Karpas-422 (cell line): ENCODE measurements at regions not wholly inside any gene's neighbourhood (a gene's known extent, or its start where the extent isn't known, plus 50 kb on each side); places are given as distances from the start of the nearest gene placed in this dataset.
"Not testable (repeated sequence)": the region's sequence is repeated elsewhere in the genome, so short reads cannot be mapped to it uniquely, and the experiment has no call there.

Experiments used
- DNase-seq: peaks from one replicate; pipeline ENCODE4 v3.0.0-alpha.2; 2015
- H2AFZ ChIP-seq: fragments of 200-600 bp; sonication (generic); 2 replicates; pipeline ENCODE4 v1.6.1; 2014; ENCODE audit warnings: antibody characterized with exemption, low read length, mixed read lengths
- H3K27ac ChIP-seq: fragments of 200-600 bp; sonication (generic); 2 replicates; pipeline ENCODE4 v1.5.1; 2014; ENCODE audit warnings: mild to moderate bottlenecking, low read length, moderate library complexity
- H3K27me3 ChIP-seq: fragments of 200-600 bp; sonication (generic); 2 replicates; pipeline ENCODE4 v1.6.1; 2014; ENCODE audit warnings: low read length, mixed read lengths
- H3K36me3 ChIP-seq: fragments of 200-600 bp; sonication (generic); 2 replicates; pipeline ENCODE4 v1.6.1; 2014; ENCODE audit warnings: low read length, mixed read lengths; ENCODE audit not compliant: insufficient read depth
- H3K4me1 ChIP-seq: fragments of 200-600 bp; sonication (generic); 2 replicates; pipeline ENCODE4 v1.6.1; 2014; ENCODE audit warnings: mild to moderate bottlenecking, low read length, mixed read lengths
- H3K4me2 ChIP-seq: fragments of 200-600 bp; sonication (generic); 2 replicates; pipeline ENCODE4 v1.6.1; 2014; ENCODE audit warnings: low read length, low read depth, mild to moderate bottlenecking; ENCODE audit not compliant: poor library complexity, severe bottlenecking
- H3K4me3 ChIP-seq: fragments of 200-600 bp; sonication (generic); 2 replicates; pipeline ENCODE4 v1.5.1; 2014; ENCODE audit warnings: mild to moderate bottlenecking, antibody characterized with exemption, low read length, mixed read lengths
- H3K79me2 ChIP-seq: fragments of 200-600 bp; sonication (generic); 2 replicates; pipeline ENCODE4 v1.6.1; 2014; ENCODE audit warnings: mild to moderate bottlenecking, low read length, mixed read lengths
- H3K9ac ChIP-seq: fragments of 200-600 bp; sonication (generic); 2 replicates; pipeline ENCODE4 v1.6.0; 2014; ENCODE audit warnings: low read length
- H3K9me2 ChIP-seq: fragments of 200-600 bp; sonication (generic), shearing (Covaris generic); replicated peaks from 2 replicates; pipeline ENCODE4 v1.6.0; 2014; ENCODE audit warnings: mild to moderate bottlenecking, low read length, moderate library complexity; ENCODE audit not compliant: insufficient read depth
- H3K9me3 ChIP-seq: fragments of 300-700, 200-600 bp; sonication (generic); 2 replicates; pipeline ENCODE4 v1.6.1; 2014; ENCODE audit warnings: low read length, mixed read lengths
- H4K20me1 ChIP-seq: fragments of 200-600 bp; sonication (generic); 2 replicates; pipeline ENCODE4 v1.6.1; 2014; ENCODE audit warnings: mild to moderate bottlenecking, antibody characterized with exemption, low read length, low read depth; ENCODE audit not compliant: insufficient read depth

GRCh38 chr5:40453689-40454088, 226.0 kb upstream of the PTGER4 start:
- no peak overlapping the region for H2AFZ ChIP-seq
- no peak for DNase-seq

GRCh38 chr5:40452874-40453624, 226.7 kb upstream of the PTGER4 start:
- Histone ChIP-seq H4K20me1 (no peaks in the 10 kb centered on the region), H3K4me2 (no peak overlapping the region), H3K27ac (no peak overlapping the region), H3K79me2 (no peaks in the 10 kb centered on the region), H3K4me3 (no peak overlapping the region), H3K27me3 (no peaks in the 10 kb centered on the region), H3K9me2 (no peaks in the 10 kb centered on the region), H3K36me3 (no peaks in the 10 kb centered on the region), H3K9ac (no peak overlapping the region), H3K4me1 (no peaks in the 10 kb centered on the region), H2AFZ (no peak overlapping the region), H3K9me3 (no peaks in the 10 kb centered on the region)
- DNase-seq, result no peak

More at GRCh38 chr5:40453689-40454088, 226.0 kb upstream of the PTGER4 start:
- H3K79me2 ChIP-seq, result no peaks in the 10 kb centered on the region
- no peaks in the 10 kb centered on the region for H3K9me2 ChIP-seq
- H4K20me1 ChIP-seq, result no peaks in the 10 kb centered on the region
- no peaks in the 10 kb centered on the region for H3K9me3 ChIP-seq
- H3K4me3 ChIP-seq, result no peak overlapping the region
- no peak overlapping the region for H3K4me2 ChIP-seq
- H3K4me1 ChIP-seq, result no peaks in the 10 kb centered on the region
- H3K27me3 ChIP-seq, result no peaks in the 10 kb centered on the region
- H3K9ac ChIP-seq, result no peak overlapping the region
- no peaks in the 10 kb centered on the region for H3K36me3 ChIP-seq
- no peak overlapping the region for H3K27ac ChIP-seq

- H3K79me2 ChIP-seq, result no peaks in the 10 kb centered on the region
- no peaks in the 10 kb centered on the region for H3K27me3 ChIP-seq
- no peak for DNase-seq
- H4K20me1 ChIP-seq, result no peaks in the 10 kb centered on the region
- no peaks in the 10 kb centered on the region for H3K4me1 ChIP-seq
- no peak overlapping the region for H3K9ac ChIP-seq
- H3K27ac ChIP-seq, result no peak overlapping the region
- no peaks in the 10 kb centered on the region for H3K9me2 ChIP-seq
- H3K4me3 ChIP-seq, result no peak overlapping the region
- no peak overlapping the region for H2AFZ ChIP-seq
- H3K36me3 ChIP-seq, result no peaks in the 10 kb centered on the region
- no peaks in the 10 kb centered on the region for H3K9me3 ChIP-seq
- H3K4me2 ChIP-seq, result no peak overlapping the region
Observed at GRCh38 chr5:40447438-40447837, 232.3 kb upstream of the PTGER4 start.

- Histone ChIP-seq H4K20me1 (no peaks in the 10 kb centered on the region), H3K4me1 (no peaks in the 10 kb centered on the region), H3K9me3 (no peaks in the 10 kb centered on the region), H3K36me3 (no peaks in the 10 kb centered on the region), H3K9ac (no peak overlapping the region), H3K4me2 (no peak overlapping the region), H3K27me3 (no peaks in the 10 kb centered on the region), H3K79me2 (no peaks in the 10 kb centered on the region), H3K4me3 (no peak overlapping the region), H2AFZ (no peak overlapping the region), H3K27ac (no peak overlapping the region), H3K9me2 (no peaks in the 10 kb centered on the region)
- DNase-seq, result no peak
Observed at GRCh38 chr5:40446910-40447309, 232.8 kb upstream of the PTGER4 start.

- H3K36me3 ChIP-seq, result no peaks in the 10 kb centered on the region
- H2AFZ ChIP-seq, result no peak overlapping the region
- H3K4me3 ChIP-seq, result no peak overlapping the region
- no peaks in the 10 kb centered on the region for H3K9me2 ChIP-seq
- no peak overlapping the region for H3K27ac ChIP-seq
- no peak overlapping the region for H3K4me2 ChIP-seq
- DNase-seq, result no peak
- no peak overlapping the region for H3K9ac ChIP-seq
- H3K27me3 ChIP-seq, result no peaks in the 10 kb centered on the region
- H3K4me1 ChIP-seq, result no peaks in the 10 kb centered on the region
- no peaks in the 10 kb centered on the region for H3K79me2 ChIP-seq
- no peaks in the 10 kb centered on the region for H4K20me1 ChIP-seq
- H3K9me3 ChIP-seq, result no peaks in the 10 kb centered on the region
Observed at GRCh38 chr5:40442346-40442745, 237.4 kb upstream of the PTGER4 start.

GRCh38 chr5:40441733-40442132, 238.0 kb upstream of the PTGER4 start:
- H3K27me3 ChIP-seq, result no peaks in the 10 kb centered on the region
- H3K79me2 ChIP-seq, result no peaks in the 10 kb centered on the region
- no peaks in the 10 kb centered on the region for H3K9me2 ChIP-seq
- H3K27ac ChIP-seq, result no peak overlapping the region
- no peak overlapping the region for H3K9ac ChIP-seq
- no peaks in the 10 kb centered on the region for H4K20me1 ChIP-seq
- H3K36me3 ChIP-seq, result no peaks in the 10 kb centered on the region
- no peak overlapping the region for H2AFZ ChIP-seq
- no peaks in the 10 kb centered on the region for H3K4me1 ChIP-seq
- no peaks in the 10 kb centered on the region for H3K9me3 ChIP-seq
- no peak overlapping the region for H3K4me3 ChIP-seq
- no peak for DNase-seq
- no peak overlapping the region for H3K4me2 ChIP-seq

- H3K4me2 ChIP-seq, result no peak overlapping the region
- no peak for DNase-seq
- no peaks in the 10 kb centered on the region for H3K9me2 ChIP-seq
- no peaks in the 10 kb centered on the region for H3K9me3 ChIP-seq
- H3K4me1 ChIP-seq, result no peaks in the 10 kb centered on the region
- no peaks in the 10 kb centered on the region for H3K79me2 ChIP-seq
- H3K4me3 ChIP-seq, result no peak overlapping the region
- no peak overlapping the region for H3K9ac ChIP-seq
- no peaks in the 10 kb centered on the region for H3K36me3 ChIP-seq
- no peaks in the 10 kb centered on the region for H4K20me1 ChIP-seq
- no peak overlapping the region for H3K27ac ChIP-seq
- no peak overlapping the region for H2AFZ ChIP-seq
- no peaks in the 10 kb centered on the region for H3K27me3 ChIP-seq
Observed at GRCh38 chr5:40440746-40441145, 239.0 kb upstream of the PTGER4 start.

GRCh38 chr5:40439103-40439502, 240.6 kb upstream of the PTGER4 start:
- H4K20me1 ChIP-seq, H3K36me3 ChIP-seq, H3K4me3 ChIP-seq, H2AFZ ChIP-seq, H3K9ac ChIP-seq, H3K9me3 ChIP-seq, H3K27ac ChIP-seq, H3K9me2 ChIP-seq, H3K79me2 ChIP-seq, H3K4me2 ChIP-seq, DNase-seq, H3K4me1 ChIP-seq, H3K27me3 ChIP-seq: not testable (repeated sequence)
